GM23338 (cell line): ENCODE measurements at regions not wholly inside any gene's neighbourhood (a gene's known extent, or its start where the extent isn't known, plus 50 kb on each side); places are given as distances from the start of the nearest gene placed in this dataset.

ENCODE experiments used
- ATAC-seq: fragments of 200-7000 bp; cut with Tn5 transposase; 3 replicates; pipeline ENCODE4 v1.9.1; 2020
- DNase-seq: peaks from one replicate; pipeline ENCODE4 v3.0.0-alpha.2; 2015; ENCODE audit warnings: low spot score
- H2AFZ ChIP-seq: fragments of 200-600 bp; sonication (generic); 2 replicates; pipeline ENCODE4 v1.8.0; 2016; ENCODE audit warnings: antibody characterized with exemption, mild to moderate bottlenecking, moderate library complexity
- H3F3A ChIP-seq: fragments of 200-600 bp; sonication (generic); replicated peaks from 2 replicates; pipeline ENCODE4 v1.8.0; 2017; ENCODE audit warnings: antibody characterized with exemption, mixed run types, low read depth
- H3K27ac ChIP-seq: fragments of 200-600 bp; sonication (generic); 2 replicates; pipeline ENCODE4 v1.6.1; 2016; ENCODE audit warnings: low read depth
- H3K27me3 ChIP-seq: fragments of 200-600 bp; sonication (generic); 2 replicates; pipeline ENCODE4 v1.8.0; 2016; ENCODE audit warnings: mild to moderate bottlenecking, mixed run types, moderate library complexity; ENCODE audit not compliant: insufficient read depth
- H3K36me3 ChIP-seq: fragments of 200-600 bp; sonication (generic); 2 replicates; pipeline ENCODE4 v1.8.0; 2016; ENCODE audit warnings: mild to moderate bottlenecking; ENCODE audit not compliant: insufficient read depth
- H3K4me1 ChIP-seq: fragments of 200-600 bp; sonication (generic); 2 replicates; pipeline ENCODE4 v1.8.0; 2016; ENCODE audit warnings: mild to moderate bottlenecking, moderate library complexity; ENCODE audit not compliant: insufficient read depth
- H3K4me2 ChIP-seq: fragments of 200-600 bp; sonication (generic); 2 replicates; pipeline ENCODE4 v1.7.1; 2017; ENCODE audit warnings: mixed run types
- H3K4me3 ChIP-seq: fragments of 200-600 bp; sonication (generic); 2 replicates; pipeline ENCODE4 v1.6.1; 2016; ENCODE audit warnings: mixed run types
- H3K79me2 ChIP-seq: fragments of 200-600 bp; sonication (generic); replicated peaks from 2 replicates; pipeline ENCODE4 v1.8.0; 2017; ENCODE audit warnings: mild to moderate bottlenecking; ENCODE audit not compliant: insufficient read depth
- H3K9me2 ChIP-seq: fragments of 200-600 bp; sonication (generic); 2 replicates; pipeline ENCODE4 v1.8.0; 2017; ENCODE audit not compliant: insufficient read depth
- H4K20me1 ChIP-seq: fragments of 200-600 bp; sonication (generic); replicated peaks from 2 replicates; pipeline ENCODE4 v1.8.0; 2017; ENCODE audit warnings: mild to moderate bottlenecking; ENCODE audit not compliant: insufficient read depth
- H3K27ac Mint-ChIP-seq: 2 replicates; pipeline ENCODE4 v1.8.0; 2020; ENCODE audit warnings: inconsistent platforms, mild to moderate bottlenecking, moderate library complexity, mixed read lengths
- H3K27me3 Mint-ChIP-seq: 3 replicates; pipeline ENCODE4 v1.8.0; 2022; ENCODE audit warnings: low read depth, mild to moderate bottlenecking, moderate library complexity, mixed read lengths, inconsistent platforms; ENCODE audit not compliant: insufficient read depth, poor library complexity
- H3K36me3 Mint-ChIP-seq: 3 replicates; pipeline ENCODE4 v1.8.0; 2021; ENCODE audit warnings: low read depth, mild to moderate bottlenecking, inconsistent platforms, moderate library complexity, mixed read lengths
- H3K4me1 Mint-ChIP-seq: 3 replicates; pipeline ENCODE4 v1.8.0; 2020; ENCODE audit warnings: mild to moderate bottlenecking, inconsistent platforms, mixed read lengths
- H3K4me3 Mint-ChIP-seq: 3 replicates; pipeline ENCODE4 v1.8.0; 2021; ENCODE audit warnings: moderate library complexity, mild to moderate bottlenecking, inconsistent platforms, mixed read lengths
- H3K9me3 Mint-ChIP-seq: 3 replicates; pipeline ENCODE4 v1.8.0; 2020; ENCODE audit warnings: moderate library complexity, mild to moderate bottlenecking, inconsistent platforms, mixed read lengths
- CREB1 ChIP-seq: fragments of 250-450 bp; sonication (Bioruptor Pico); IDR thresholded peaks from 2 replicates; pipeline ENCODE4 v1.5.0; 2020; ENCODE audit warnings: low read depth, mild to moderate bottlenecking, moderate library complexity
- ETS1 ChIP-seq: IDR thresholded peaks from 2 replicates; pipeline ENCODE4 v1.6.1; 2016; ENCODE audit warnings: antibody characterized with exemption
- EZH2phosphoT487 ChIP-seq: fragments of 200-600 bp; sonication (generic); IDR thresholded peaks from one replicate; pipeline ENCODE4 v1.8.1; 2018; ENCODE audit warnings: antibody characterized with exemption; ENCODE audit not compliant: unreplicated experiment
- REST ChIP-seq: IDR thresholded peaks from one replicate; pipeline ENCODE4 v1.6.1; 2018; ENCODE audit warnings: antibody characterized with exemption; ENCODE audit not compliant: unreplicated experiment
- ZNF462 ChIP-seq: fragments of 250-450 bp; sonication (Bioruptor Pico); IDR thresholded peaks from 2 replicates; pipeline ENCODE4 v1.5.0; 2020; ENCODE audit warnings: mild to moderate bottlenecking, moderate library complexity

- peaks cover 13% of the 10 kb centered on the region for H3K4me1 Mint-ChIP-seq
- Histone ChIP-seq H4K20me1 (no peaks in the 10 kb centered on the region), H3K27me3 (no peaks in the 10 kb centered on the region), H3K9me2 (peaks cover 20% of the 10 kb centered on the region), H3K4me2 (no peak overlapping the region; the same call in 1 of the 2 replicates), H3K27ac (no peak overlapping the region), H3K79me2 (no peaks in the 10 kb centered on the region), H3K36me3 (no peaks in the 10 kb centered on the region), H2AFZ (peak overlapping the region; percentile 31), H3F3A (no peaks in the 10 kb centered on the region), H3K4me3 (no peak overlapping the region), H3K4me1 (peaks cover 17% of the 10 kb centered on the region)
- no peak overlapping the region for H3K4me3 Mint-ChIP-seq
- no peaks in the 10 kb centered on the region for H3K27me3 Mint-ChIP-seq
- DNase-seq (peak; percentile 26), ATAC-seq (peak; percentile 32; the same call in 1 of the 3 replicates)
- peaks cover 7% of the 10 kb centered on the region for H3K9me3 Mint-ChIP-seq
- H3K27ac Mint-ChIP-seq = no peak overlapping the region
- peaks cover 3% of the 10 kb centered on the region; the same call in 1 of the 3 replicates for H3K36me3 Mint-ChIP-seq
- TF ChIP-seq ZNF462 (CRISPR knock-in tag) = no peak
- no peak for TF ChIP-seq EZH2phosphoT487
- TF ChIP-seq CREB1 (CRISPR knock-in tag) = no peak
- TF ChIP-seq ETS1 = no peak
- no peak for TF ChIP-seq REST
These were observed 267.9 kb upstream of the PKDCC start for GRCh38 chr2:41779888-41780287.
